A549 (cell line): ENCODE measurements at regions not wholly inside any gene's neighbourhood (a gene's known extent, or its start where the extent isn't known, plus 50 kb on each side); places are given as distances from the start of the nearest gene placed in this dataset.

ENCODE experiments used
- ATAC-seq, 2 experiments: fragments of 200-7000 bp in 1 of 2; fragments of >200 bp in 1 of 2; cut with Nextera tagmentation in 1 of 2; cut with Tn5 transposase in 1 of 2; 3 replicates each; pipeline versions ENCODE4 v1.8.0 to v1.9.1; 2018 to 2020; ENCODE audit warnings: mild to moderate bottlenecking in 1 of 2, moderate library complexity in 1 of 2
- CTCF ChIA-PET: fragments of 300-600 bp; sonication (Branson Sonifier 250); formaldehyde crosslinking; extraction: SDS; loops from one replicate; lab custom pipeline; 2021; ENCODE audit warnings: antibody characterized with exemption, inconsistent platforms; lab: Yijun Ruan, JAX
- POLR2A ChIA-PET: fragments of 350-600 bp; formaldehyde crosslinking; extraction: SDS; loops from one replicate; lab custom pipeline; 2021; ENCODE audit warnings: antibody characterized with exemption, inconsistent platforms; lab: Yijun Ruan, JAX
- DNase-seq, 2 experiments: peaks; one replicate each; pipeline versions ENCODE4 v3.0.0 to v3.0.0-alpha.2; 2011 to 2016; ENCODE audit warnings: low read depth in 1 of 2, low spot score in 1 of 2
- FAIRE-seq: peaks from 2 replicates; lab custom pipeline; 2011; peaks lifted over from hg19 to GRCh38; lab: Jason Lieb, UNC
- H3K27ac ChIP-seq, 2 experiments: fragments of >200 bp; sonication (Bioruptor Twin); formaldehyde crosslinking; 3 replicates each; pipeline ENCODE4 v1.5.1; 2016 to 2017
- H3K4me1 ChIP-seq: fragments of >200 bp; sonication (Bioruptor Twin); formaldehyde crosslinking; 3 replicates; pipeline ENCODE4 v1.6.1; 2016
- H3K4me2 ChIP-seq: fragments of >200 bp; sonication (Bioruptor Twin); formaldehyde crosslinking; 3 replicates; pipeline ENCODE4 v1.6.1; 2016
- H3K4me3 ChIP-seq: fragments of >200 bp; sonication (Bioruptor Twin); formaldehyde crosslinking; 3 replicates; pipeline ENCODE4 v1.5.1; 2016
- H3K9me3 ChIP-seq: fragments of >200 bp; sonication (Bioruptor Twin); formaldehyde crosslinking; 3 replicates; pipeline ENCODE4 v1.6.1; 2016
- BCL3 ChIP-seq: fragments of >200 bp; sonication (Bioruptor Twin); formaldehyde crosslinking; IDR thresholded peaks from 3 replicates; pipeline ENCODE4 v1.6.1; 2016
- BHLHE40 ChIP-seq: IDR thresholded peaks from 2 replicates; pipeline ENCODE4 v1.6.1; 2012; ENCODE audit warnings: low read depth, low read length, inconsistent platforms
- CHD4 ChIP-seq: fragments of 200-600 bp; sonication (generic); IDR thresholded peaks from 2 replicates; pipeline ENCODE4 v1.6.1; 2016; ENCODE audit warnings: antibody characterized with exemption, mild to moderate bottlenecking, borderline replicate concordance
- GATA3 ChIP-seq: IDR thresholded peaks from 2 replicates; pipeline ENCODE4 v1.6.1; 2012; ENCODE audit warnings: borderline replicate concordance
- HES2 ChIP-seq: fragments of >200 bp; sonication (Bioruptor Twin); formaldehyde crosslinking; IDR thresholded peaks from 2 replicates; pipeline ENCODE4 v1.6.1; 2016
- HOXA7 ChIP-seq: fragments of 250-450 bp; sonication (Bioruptor Pico); IDR thresholded peaks from 2 replicates; pipeline ENCODE4 v1.5.0; 2020; ENCODE audit warnings: mild to moderate bottlenecking, moderate library complexity
- HOXB13 ChIP-seq: fragments of 250-450 bp; sonication (Bioruptor Pico); IDR thresholded peaks from 2 replicates; pipeline ENCODE4 v1.5.0; 2020; ENCODE audit warnings: low read depth, mild to moderate bottlenecking, moderate library complexity
- JUNB ChIP-seq: fragments of >200 bp; sonication (Bioruptor Twin); formaldehyde crosslinking; IDR thresholded peaks from 2 replicates; pipeline ENCODE4 v1.6.1; 2016
- MAZ ChIP-seq: fragments of 150-350 bp; IDR thresholded peaks from 2 replicates; pipeline ENCODE4 v1.6.1; 2014; ENCODE audit warnings: antibody characterized with exemption, low read depth, low read length, borderline replicate concordance
- MYC ChIP-seq: IDR thresholded peaks from 2 replicates; pipeline ENCODE4 v1.6.1; 2012; ENCODE audit warnings: mild to moderate bottlenecking, inconsistent platforms, low read length, improper control_type of control experiment, borderline replicate concordance
- NFE2L2 ChIP-seq: fragments of 150-350 bp; conservative IDR thresholded peaks from 2 replicates; pipeline ENCODE4 v1.6.1; 2014; ENCODE audit warnings: low read length
- NPAS2 ChIP-seq: fragments of 250-450 bp; sonication (Bioruptor Pico); IDR thresholded peaks from 2 replicates; pipeline ENCODE4 v1.8.0; 2022; ENCODE audit warnings: mild to moderate bottlenecking, moderate library complexity, borderline replicate concordance
- TFCP2L1 ChIP-seq: fragments of 250-450 bp; sonication (Bioruptor Pico); IDR thresholded peaks from 2 replicates; pipeline ENCODE4 v1.5.0; 2021; ENCODE audit warnings: mild to moderate bottlenecking
- TP53 ChIP-seq: fragments of 250-450 bp; sonication (Bioruptor Pico); IDR thresholded peaks from 2 replicates; pipeline ENCODE4 v1.5.0; 2021; ENCODE audit warnings: mild to moderate bottlenecking, moderate library complexity
- WGBS: methylation state at CpG from one replicate; pipeline ENCODE4 v1.1.6; 2017; ENCODE audit errors: missing lambda C conversion rate; 5-methylcytosine and 5-hydroxymethylcytosine counted together

GRCh38 chr2:217710211-217710765 lies 292.5 kb downstream of the TNS1 start:
- CTCF ChIA-PET: interaction anchor here (1.1 to 1.3 kb wide), 2 partner anchors 1022 to 1027 kb away, joined by 3 read pairs; no protein-coding TSS in a partner anchor
- H3K4me3 ChIP-seq: no peak overlapping the region
- POLR2A ChIA-PET: no interaction called here
- H3K9me3 ChIP-seq: no peaks in the 10 kb centered on the region
- H3K4me1 ChIP-seq: peaks cover 6% of the 10 kb centered on the region; the same call in 2 of the 3 replicates
- H3K4me2 ChIP-seq: no peak overlapping the region
- no peak for DNase-seq
- H3K27ac ChIP-seq: no peak overlapping the region
- ATAC-seq: no peak
- no peak for TF ChIP-seq NPAS2 (CRISPR knock-in tag)
- WGBS: 93% methylated on average over 1 of the region's 1 CpG
- no peak for FAIRE-seq

- TF ChIP-seq BCL3 (no peak), JUNB (no peak)
- WGBS: 61% methylated on average over 3 of the region's 3 CpGs
- Histone ChIP-seq H3K9me3 (no peaks in the 10 kb centered on the region), H3K4me3 (no peak overlapping the region), H3K4me1 (peaks cover 6% of the 10 kb centered on the region; the same call in 2 of the 3 replicates), H3K27ac (no peak overlapping the region), H3K4me2 (no peak overlapping the region)
- no peak for FAIRE-seq
- ChIA-PET CTCF (interaction anchor here (1.1 kb wide), 1 partner anchor 1022 kb away, joined by 3 read pairs; no protein-coding TSS in a partner anchor), POLR2A (no interaction called here)
- ATAC-seq: no peak
- DNase-seq: no peak
Measured at GRCh38 chr2:217709478-217710210, 293.2 kb downstream of the TNS1 start.

GRCh38 chr2:217707131-217707611 lies 295.6 kb downstream of the TNS1 start:
- H3K4me1 ChIP-seq: no peaks in the 10 kb centered on the region
- no peak overlapping the region for H3K27ac ChIP-seq
- DNase-seq (no peak), ATAC-seq (no peak), FAIRE-seq (no peak)
- ChIA-PET CTCF (no interaction called here), POLR2A (no interaction called here)
- TF ChIP-seq HES2 (no peak), TP53 (CRISPR knock-in tag) (no peak), CHD4 (no peak), NFE2L2 (no peak)
- no peak overlapping the region for H3K4me3 ChIP-seq
- H3K9me3 ChIP-seq: no peaks in the 10 kb centered on the region
- WGBS: 43% methylated on average over 4 of the region's 4 CpGs
- H3K4me2 ChIP-seq: no peak overlapping the region

- Histone ChIP-seq H3K4me1 (no peaks in the 10 kb centered on the region), H3K9me3 (no peaks in the 10 kb centered on the region), H3K27ac (no peak overlapping the region), H3K4me3 (no peak overlapping the region), H3K4me2 (no peak overlapping the region)
- TF ChIP-seq BHLHE40: no peak
- ChIA-PET CTCF (no interaction called here), POLR2A (no interaction called here)
- no peak for FAIRE-seq
- 81% methylated on average over 2 of the region's 2 CpGs for WGBS
- no peak for ATAC-seq
- DNase-seq: no peak
Measured at GRCh38 chr2:217706513-217706912, 296.3 kb downstream of the TNS1 start.

- ATAC-seq: no peak
- 44% methylated on average over 1 of the region's 1 CpG for WGBS
- no peak for FAIRE-seq
- CTCF ChIA-PET: no interaction called here
- H3K9me3 ChIP-seq: no peaks in the 10 kb centered on the region
- H3K4me1 ChIP-seq: no peaks in the 10 kb centered on the region
- H3K4me3 ChIP-seq: no peak overlapping the region
- H3K27ac ChIP-seq: no peak overlapping the region
- TF ChIP-seq TP53 (CRISPR knock-in tag) (no peak), MYC (no peak), TFCP2L1 (CRISPR knock-in tag) (no peak), HOXA7 (CRISPR knock-in tag) (no peak), CHD4 (no peak), MAZ (no peak), HOXB13 (no peak), GATA3 (no peak)
- no peak overlapping the region for H3K4me2 ChIP-seq
- DNase-seq: no peak
- POLR2A ChIA-PET: no interaction called here
Measured at GRCh38 chr2:217706095-217706494, 296.7 kb downstream of the TNS1 start.
